ENCODE measurements at regions not wholly inside any gene's neighbourhood (a gene's known extent, or its start where the extent isn't known, plus 50 kb on each side); places are given as distances from the start of the nearest gene placed in this dataset.

- TF ChIP-seq CTCF (conservative IDR thresholded peaks at IDR 0.05 in 1 of 2, IDR thresholded peaks at IDR 0.05 in 1 of 2; ENCODE audit: low read depth in 1 of 2, low read length in 2 of 2) (no peak), EZH2 (IDR thresholded peaks at IDR 0.05; ENCODE audit: low read length, missing control alignments) (no peak)
Observed at GRCh38 chr9:101877439-101877838, 139.0 kb upstream of the GRIN3A start.

Measured in fibroblast of lung (primary cell).